ENCODE measurements at regions not wholly inside any gene's neighbourhood (a gene's known extent, or its start where the extent isn't known, plus 50 kb on each side); places are given as distances from the start of the nearest gene placed in this dataset.

DNA sequence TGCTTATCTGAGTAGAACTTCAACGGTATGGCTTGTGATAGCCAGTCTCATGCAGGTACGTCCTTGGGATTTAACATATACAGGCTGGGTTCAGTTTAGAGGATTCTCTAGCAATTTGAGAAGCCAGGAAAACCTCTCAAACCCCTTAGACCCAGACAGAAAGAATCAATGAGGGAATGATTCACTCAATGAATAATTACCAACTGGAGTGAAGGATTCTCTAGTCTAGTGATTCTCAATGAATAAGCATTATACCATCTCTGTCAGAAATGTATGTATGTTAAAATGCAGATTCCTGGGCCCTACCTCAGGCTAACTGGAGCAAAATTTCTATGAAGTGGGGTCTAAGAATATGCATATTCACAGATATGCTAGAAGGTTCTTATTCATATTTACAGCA, 54.5 kb upstream of the APP start:
- TF ChIP-seq, protein P1, sequence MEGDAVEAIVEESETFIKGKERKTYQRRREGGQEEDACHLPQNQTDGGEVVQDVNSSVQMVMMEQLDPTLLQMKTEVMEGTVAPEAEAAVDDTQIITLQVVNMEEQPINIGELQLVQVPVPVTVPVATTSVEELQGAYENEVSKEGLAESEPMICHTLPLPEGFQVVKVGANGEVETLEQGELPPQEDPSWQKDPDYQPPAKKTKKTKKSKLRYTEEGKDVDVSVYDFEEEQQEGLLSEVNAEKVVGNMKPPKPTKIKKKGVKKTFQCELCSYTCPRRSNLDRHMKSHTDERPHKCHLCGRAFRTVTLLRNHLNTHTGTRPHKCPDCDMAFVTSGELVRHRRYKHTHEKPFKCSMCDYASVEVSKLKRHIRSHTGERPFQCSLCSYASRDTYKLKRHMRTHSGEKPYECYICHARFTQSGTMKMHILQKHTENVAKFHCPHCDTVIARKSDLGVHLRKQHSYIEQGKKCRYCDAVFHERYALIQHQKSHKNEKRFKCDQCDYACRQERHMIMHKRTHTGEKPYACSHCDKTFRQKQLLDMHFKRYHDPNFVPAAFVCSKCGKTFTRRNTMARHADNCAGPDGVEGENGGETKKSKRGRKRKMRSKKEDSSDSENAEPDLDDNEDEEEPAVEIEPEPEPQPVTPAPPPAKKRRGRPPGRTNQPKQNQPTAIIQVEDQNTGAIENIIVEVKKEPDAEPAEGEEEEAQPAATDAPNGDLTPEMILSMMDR (IDR thresholded peaks at IDR 0.05; ENCODE audit: insufficient read depth, low read depth, low read length): no peak
- TF ChIP-seq EZH2 (IDR thresholded peaks at IDR 0.05; ENCODE audit: insufficient read depth, low read length): no peak
